HepG2 (cell line): ENCODE measurements at regions not wholly inside any gene's neighbourhood (a gene's known extent, or its start where the extent isn't known, plus 50 kb on each side); places are given as distances from the start of the nearest gene placed in this dataset.
A peak's percentile ranks its signal among the peaks of the same experiment; 100 is the strongest.

Experiments used
- ATAC-seq: fragments of 200-7000 bp; cut with Tn5 transposase; 3 replicates; pipeline ENCODE4 v1.9.1; 2020; ENCODE audit warnings: mild to moderate bottlenecking, moderate library complexity
- BruUV-seq: library from RNA; stranded (reverse); fragments of 400-500 nt; replicated peaks from 2 replicates; lab custom pipeline; 2021; lab: Mats Ljungman, UMichigan
- CTCF ChIA-PET: fragments of 300-600 bp; formaldehyde crosslinking; extraction: SDS; loops from one replicate; lab custom pipeline; 2021; ENCODE audit warnings: low total read pairs, inconsistent platforms, low intra/inter-chr PET ratio; lab: Yijun Ruan, JAX
- POLR2A ChIA-PET: fragments of 350-600 bp; sonication (Branson Sonifier 250); formaldehyde crosslinking; loops from one replicate; lab custom pipeline; 2020; ENCODE audit warnings: antibody characterized with exemption, inconsistent platforms; lab: Yijun Ruan, JAX
- DNase-seq: peaks from one replicate; pipeline ENCODE4 v3.0.0-alpha.2; 2015; ENCODE audit warnings: low spot score
- FAIRE-seq: peaks from 3 replicates; lab custom pipeline; 2011; peaks lifted over from hg19 to GRCh38; lab: Jason Lieb, UNC
- H2AFZ ChIP-seq: one replicate; pipeline ENCODE4 v1.6.1; 2011; ENCODE audit warnings: low read length, inconsistent platforms
- H3K27ac ChIP-seq: fragments of 300-600 bp; 3 replicates; pipeline ENCODE4 v1.8.0; 2011; ENCODE audit warnings: mixed run types, mild to moderate bottlenecking, mixed read lengths, low read length, inconsistent platforms; ENCODE audit not compliant: insufficient read depth; ENCODE audit errors: extremely low read length
- H3K27me3 ChIP-seq, 2 experiments: fragments of 200-600 bp in 1 of 2; 2 replicates in 1 of 2; 3 replicates in 1 of 2; pipeline versions ENCODE4 v1.6.0 to v1.8.0; 2011; ENCODE audit warnings: low read length in 2 of 2, mild to moderate bottlenecking in 2 of 2, moderate library complexity in 2 of 2, inconsistent platforms in 1 of 2; ENCODE audit not compliant: insufficient read depth in 2 of 2, control insufficient read depth in 1 of 2
- H3K36me3 ChIP-seq, 2 experiments: fragments of 200-600 bp in 1 of 2; replicated peaks in 1 of 2; 2 replicates in 1 of 2; 3 replicates in 1 of 2; pipeline versions ENCODE4 v1.5.1 to v1.8.0; 2011; ENCODE audit warnings: low read length in 2 of 2, inconsistent platforms in 1 of 2; ENCODE audit not compliant: insufficient read depth in 2 of 2, control insufficient read depth in 1 of 2
- H3K4me1 ChIP-seq: 2 replicates; pipeline ENCODE4 v1.5.1; 2012; ENCODE audit warnings: low read length, inconsistent platforms; ENCODE audit not compliant: insufficient read depth
- H3K4me2 ChIP-seq: 2 replicates; pipeline ENCODE4 v1.6.0; 2011; ENCODE audit warnings: low read depth, low read length, inconsistent platforms
- H3K4me3 ChIP-seq, 3 experiments: fragments of 200-600 bp in 1 of 3; sonication (generic), shearing (Covaris generic) in 1 of 3; replicated peaks in 1 of 3; 2 replicates each; pipeline ENCODE4 v1.5.1; 2011 to 2016; ENCODE audit warnings: low read length in 3 of 3, inconsistent platforms in 2 of 3, low read depth in 2 of 3, mild to moderate bottlenecking in 2 of 3, control low read depth in 1 of 3, mixed read lengths in 1 of 3; ENCODE audit not compliant: insufficient read depth in 1 of 3
- H3K79me2 ChIP-seq: one replicate; pipeline ENCODE4 v1.6.1; 2011; ENCODE audit warnings: low read length, inconsistent platforms; ENCODE audit not compliant: insufficient read depth
- H3K9ac ChIP-seq: 2 replicates; pipeline ENCODE4 v1.6.0; 2011; ENCODE audit warnings: mild to moderate bottlenecking, low read depth, low read length, inconsistent platforms; ENCODE audit not compliant: insufficient read depth
- H3K9me3 ChIP-seq: 2 replicates; pipeline ENCODE4 v1.5.1; 2012; ENCODE audit warnings: mild to moderate bottlenecking, low read length
- H4K20me1 ChIP-seq: 2 replicates; pipeline ENCODE4 v1.6.0; 2011; ENCODE audit warnings: inconsistent platforms, mild to moderate bottlenecking, low read length, moderate library complexity; ENCODE audit not compliant: insufficient read depth
- ARID5B ChIP-seq: IDR thresholded peaks from 2 replicates; pipeline ENCODE4 v1.4.0; 2020; ENCODE audit warnings: mild to moderate bottlenecking, missing genetic modification reagents
- FOXO1 ChIP-seq: sonication (generic); formaldehyde crosslinking; IDR thresholded peaks from 2 replicates; pipeline ENCODE4 v1.4.0; 2020; ENCODE audit warnings: missing genetic modification reagents
- KAT2B ChIP-seq: fragments of 150-350 bp; IDR thresholded peaks from 2 replicates; pipeline ENCODE4 v1.6.1; 2014; ENCODE audit warnings: low read depth, low read length, borderline replicate concordance
- MXD4 ChIP-seq: IDR thresholded peaks from 2 replicates; pipeline ENCODE4 v1.6.1; 2016; ENCODE audit warnings: mild to moderate bottlenecking, missing biosample characterization, missing genetic modification reagents
- RERE ChIP-seq: IDR thresholded peaks from 2 replicates; pipeline ENCODE4 v1.6.1; 2016; ENCODE audit warnings: low read depth, missing genetic modification reagents, missing compliant biosample characterization
- TEAD3 ChIP-seq: optimal IDR thresholded peaks from 2 replicates; pipeline ENCODE3; 2016; ENCODE audit warnings: borderline replicate concordance
- ZSCAN20 ChIP-seq: sonication (generic); formaldehyde crosslinking; IDR thresholded peaks from 2 replicates; pipeline ENCODE4 v1.4.0; 2020; ENCODE audit warnings: missing genetic modification reagents, mild to moderate bottlenecking, borderline replicate concordance
- WGBS: methylation state at CpG from one replicate; pipeline ENCODE4 v1.1.6; 2017; ENCODE audit warnings: low lambda C conversion rate; 5-methylcytosine and 5-hydroxymethylcytosine counted together
- in situ Hi-C: cut with HindIII; loops from 2 replicates; pipeline ENCODE4 v1.10.0; 2017; ENCODE audit warnings: low pct_unique_long_range_greater_than_20kb; ENCODE audit not compliant: extremely low pct_ligation_motif_present
- intact Hi-C: fragments of 100-400 bp; cut with micrococcal nuclease; formaldehyde crosslinking; loops from one replicate; pipeline ENCODE4 v1.10.0; 2022; ENCODE audit not compliant: unreplicated experiment

GRCh38 chr10:112887968-112888367 is 62.1 kb upstream of the TCF7L2 start (continued):
- TF ChIP-seq ARID5B (CRISPR knock-in tag) = peak; percentile 57
- TF ChIP-seq, all 625 proteins: peak for 44

GRCh38 chr10:112895292-112895691 is 54.8 kb upstream of the TCF7L2 start:
- DNase-seq (no peak), ATAC-seq (no peak)
- Histone ChIP-seq H3K4me1 (peaks cover 39% of the 10 kb centered on the region), H3K9me3 (no peaks in the 10 kb centered on the region), H2AFZ (no peak overlapping the region), H3K4me3 (no peak overlapping the region)
- 80% methylated on average over 2 of the region's 4 CpGs for WGBS
- TF ChIP-seq MXD4 (CRISPR knock-in tag) (no peak), KAT2B (no peak), RERE (CRISPR knock-in tag) (no peak), TEAD3 (CRISPR knock-in tag) (no peak), ZSCAN20 (CRISPR knock-in tag) (no peak), FOXO1 (CRISPR knock-in tag) (no peak)
- TF ChIP-seq, all 625 proteins: peak for 0
- ChIA-PET CTCF (no interaction called here), POLR2A (interaction anchor here (1.5 to 1.9 kb wide), 2 partner anchors 54 to 55 kb away, joined by 4 to 7 read pairs; partner anchors contain the start of gene TCF7L2)
- Histone ChIP-seq H3K9ac (no peak overlapping the region), H3K36me3 (no peaks in the 10 kb centered on the region), H3K4me2 (no peak overlapping the region), H3K27me3 (no peaks in the 10 kb centered on the region), H4K20me1 (no peaks in the 10 kb centered on the region), H3K79me2 (no peaks in the 10 kb centered on the region), H3K27ac (no peak overlapping the region)
- FAIRE-seq = no peak
- no TSS peak for BruUV-seq
- in situ Hi-C loops (no loop called here), intact Hi-C loops (no loop called here)
